ENCODE measurements at regions not wholly inside any gene's neighbourhood (a gene's known extent, or its start where the extent isn't known, plus 50 kb on each side); places are given as distances from the start of the nearest gene placed in this dataset.
"Not testable (repeated sequence)": the region's sequence is repeated elsewhere in the genome, so short reads cannot be mapped to it uniquely, and the experiment has no call there.

DNA sequence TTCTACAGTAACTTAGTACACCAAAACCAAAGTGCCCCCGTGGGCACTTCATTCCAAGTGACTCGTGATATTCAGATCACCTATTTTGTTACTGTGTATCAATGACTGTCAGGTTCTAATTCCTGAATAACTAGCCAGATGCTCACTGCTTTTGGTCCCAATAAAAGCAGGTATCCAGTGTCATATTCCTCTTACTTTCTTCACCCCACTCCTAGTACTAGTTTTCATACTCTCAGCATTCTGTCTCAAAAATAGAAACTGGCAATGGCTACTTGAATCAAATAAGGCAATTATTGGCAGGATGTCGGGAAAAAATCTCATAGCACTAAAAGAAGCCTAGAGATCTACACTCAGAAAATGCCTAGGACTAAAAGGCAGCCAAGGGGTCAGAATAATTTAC is 84.6 kb downstream of the ZNF467 start:
- Mint-ChIP-seq H3K4me1 (peaks cover 0 to 4% (median 4%) of the 10 kb centered on the region in 3 donors), H3K9me3 (peaks cover 0 to 7% (median 2%) of the 10 kb centered on the region in 5 donors), H3K27me3 (peaks cover 56 to 74% of the 10 kb centered on the region in 2 donors), H3K27ac (no peak overlapping the region), H3K36me3 (peaks cover 0 to 2% (median 0%) of the 10 kb centered on the region in 3 donors), H3K4me3 (no peak overlapping the region)
- CTCF ChIA-PET, result no interaction called here
- H3K27me3 ChIP-seq (ENCODE audit: insufficient read depth, low read length, poor library complexity, severe bottlenecking), result peaks cover 25% of the 10 kb centered on the region
- H3K36me3 ChIP-seq (ENCODE audit: insufficient read depth, low read length), result no peaks in the 10 kb centered on the region
- POLR2A ChIA-PET, result no interaction called here
- H3K4me3 ChIP-seq (ENCODE audit: low read length), result no peak overlapping the region
- no peak for DNase-seq
- no peaks in the 10 kb centered on the region for H3K4me1 ChIP-seq (ENCODE audit: insufficient read depth, low read length)
- H3K9me3 ChIP-seq (ENCODE audit: low read length), result no peaks in the 10 kb centered on the region
- no peak overlapping the region for H3K27ac ChIP-seq (ENCODE audit: low read depth, low read length)

- peaks cover 50 to 64% of the 10 kb centered on the region in 2 donors for H3K27me3 Mint-ChIP-seq
These were observed 85.6 kb downstream of the ZNF467 start for GRCh38 chr7:149687820-149688219.

GRCh38 chr7:149686449-149686848 is 86.9 kb downstream of the ZNF467 start:
- H3K36me3 Mint-ChIP-seq, result peaks cover 0 to 2% (median 0%) of the 10 kb centered on the region in 3 donors
- CTCF ChIA-PET, result interaction anchor here (1.4 kb wide), 1 partner anchor 62 kb away, joined by 3 read pairs; no protein-coding TSS in a partner anchor

More at GRCh38 chr7:149687820-149688219, 85.6 kb downstream of the ZNF467 start:
- H3K36me3 Mint-ChIP-seq; H3K4me3 Mint-ChIP-seq; H3K27ac ChIP-seq (ENCODE audit: low read depth, low read length); DNase-seq; CTCF ChIA-PET; H3K9me3 Mint-ChIP-seq; H3K9me3 ChIP-seq (ENCODE audit: low read length); H3K4me1 ChIP-seq (ENCODE audit: insufficient read depth, low read length); H3K36me3 ChIP-seq (ENCODE audit: insufficient read depth, low read length); H3K4me1 Mint-ChIP-seq; H3K4me3 ChIP-seq (ENCODE audit: low read length); POLR2A ChIA-PET; H3K27ac Mint-ChIP-seq: not testable (repeated sequence)
- H3K27me3 ChIP-seq (ENCODE audit: insufficient read depth, low read length, poor library complexity, severe bottlenecking), result peaks cover 24% of the 10 kb centered on the region

GRCh38 chr7:149686011-149686410 is 87.4 kb downstream of the ZNF467 start:
- no peaks in the 10 kb centered on the region for H3K36me3 ChIP-seq (ENCODE audit: insufficient read depth, low read length)
- ChIA-PET CTCF (interaction anchor here (1.4 kb wide), 1 partner anchor 61 kb away, joined by 3 read pairs; no protein-coding TSS in a partner anchor), POLR2A (no interaction called here)
- no peaks in the 10 kb centered on the region for H3K9me3 ChIP-seq (ENCODE audit: low read length)
- H3K4me3 ChIP-seq (ENCODE audit: low read length), result no peak overlapping the region
- Mint-ChIP-seq H3K4me1 (no peaks in the 10 kb centered on the region), H3K36me3 (peaks cover 0 to 2% (median 0%) of the 10 kb centered on the region in 3 donors), H3K27me3 (peaks cover 43 to 69% of the 10 kb centered on the region in 2 donors), H3K4me3 (no peak overlapping the region), H3K9me3 (peaks cover 0 to 7% (median 2%) of the 10 kb centered on the region in 5 donors), H3K27ac (no peak overlapping the region)
- no peaks in the 10 kb centered on the region for H3K4me1 ChIP-seq (ENCODE audit: insufficient read depth, low read length)
- H3K27ac ChIP-seq (ENCODE audit: low read depth, low read length), result no peak overlapping the region
- H3K27me3 ChIP-seq (ENCODE audit: insufficient read depth, low read length, poor library complexity, severe bottlenecking), result peaks cover 15% of the 10 kb centered on the region
- no peak for DNase-seq

More at GRCh38 chr7:149686449-149686848, 86.9 kb downstream of the ZNF467 start:
- no peaks in the 10 kb centered on the region for H3K36me3 ChIP-seq (ENCODE audit: insufficient read depth, low read length)
- H3K4me1 Mint-ChIP-seq, result no peaks in the 10 kb centered on the region
- H3K9me3 Mint-ChIP-seq, result peaks cover 0 to 7% (median 2%) of the 10 kb centered on the region in 5 donors
- no peaks in the 10 kb centered on the region for H3K9me3 ChIP-seq (ENCODE audit: low read length)
- peaks cover 18% of the 10 kb centered on the region for H3K27me3 ChIP-seq (ENCODE audit: insufficient read depth, low read length, poor library complexity, severe bottlenecking)
- H3K27ac ChIP-seq (ENCODE audit: low read depth, low read length), result no peak overlapping the region
- no peak for DNase-seq
- no peak overlapping the region for H3K4me3 ChIP-seq (ENCODE audit: low read length)
- no peak overlapping the region for H3K27ac Mint-ChIP-seq
- H3K27me3 Mint-ChIP-seq, result peaks cover 44 to 69% of the 10 kb centered on the region in 2 donors
- no peak overlapping the region for H3K4me3 Mint-ChIP-seq
- POLR2A ChIA-PET, result no interaction called here
- no peaks in the 10 kb centered on the region for H3K4me1 ChIP-seq (ENCODE audit: insufficient read depth, low read length)

GRCh38 chr7:149685455-149685854 is 87.9 kb downstream of the ZNF467 start:
- Mint-ChIP-seq H3K4me3 (no peak overlapping the region), H3K27me3 (peaks cover 42 to 69% of the 10 kb centered on the region in 2 donors)

DNA sequence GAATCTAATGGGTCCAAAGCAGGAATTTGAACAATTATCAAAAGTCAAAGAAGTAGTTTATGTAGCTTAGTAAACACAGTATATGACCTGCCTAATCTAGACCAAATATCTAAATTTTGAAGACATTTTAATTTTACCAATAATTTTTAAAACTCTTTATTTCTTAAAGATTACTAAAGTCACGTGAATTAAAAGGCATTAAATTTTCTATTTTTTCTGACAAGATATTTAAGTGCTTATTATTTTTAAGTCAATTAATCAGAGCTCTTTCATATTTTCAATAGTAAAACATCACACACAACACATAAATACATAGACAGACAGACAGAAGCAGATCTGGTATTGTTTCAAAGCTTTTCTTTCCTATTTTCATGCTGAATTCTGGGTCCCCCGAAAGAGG is 89.5 kb downstream of the ZNF467 start:
- ChIA-PET POLR2A (no interaction called here), CTCF (interaction anchor here (0.7 kb wide), 1 partner anchor 1801 kb away, joined by 4 read pairs; no protein-coding TSS in a partner anchor)
- peaks cover 36 to 66% of the 10 kb centered on the region in 2 donors for H3K27me3 Mint-ChIP-seq
- no peak for DNase-seq
- H3K4me3 Mint-ChIP-seq, result no peak overlapping the region
- no peak overlapping the region for H3K4me3 ChIP-seq (ENCODE audit: low read length)
- H3K27me3 ChIP-seq (ENCODE audit: insufficient read depth, low read length, poor library complexity, severe bottlenecking), result no peaks in the 10 kb centered on the region
- H3K27ac Mint-ChIP-seq, result peak overlapping the region in 1 of 8 donors; percentile 6
- no peak overlapping the region for H3K27ac ChIP-seq (ENCODE audit: low read depth, low read length)
- no peaks in the 10 kb centered on the region for H3K4me1 ChIP-seq (ENCODE audit: insufficient read depth, low read length)
- H3K36me3 Mint-ChIP-seq, result peaks cover 0 to 3% (median 0%) of the 10 kb centered on the region in 3 donors
- no peaks in the 10 kb centered on the region for H3K9me3 ChIP-seq (ENCODE audit: low read length)
- H3K4me1 Mint-ChIP-seq, result no peaks in the 10 kb centered on the region
- H3K36me3 ChIP-seq (ENCODE audit: insufficient read depth, low read length), result no peaks in the 10 kb centered on the region
- H3K9me3 Mint-ChIP-seq, result peaks cover 0 to 12% (median 5%) of the 10 kb centered on the region in 5 donors

More at GRCh38 chr7:149685455-149685854, 87.9 kb downstream of the ZNF467 start:
- Mint-ChIP-seq H3K36me3 (peaks cover 0 to 3% (median 0%) of the 10 kb centered on the region in 3 donors), H3K27ac (no peak overlapping the region), H3K4me1 (no peaks in the 10 kb centered on the region), H3K9me3 (peaks cover 0 to 12% (median 5%) of the 10 kb centered on the region in 5 donors)
- Histone ChIP-seq H3K36me3 (ENCODE audit: insufficient read depth, low read length) (no peaks in the 10 kb centered on the region), H3K4me1 (ENCODE audit: insufficient read depth, low read length) (no peaks in the 10 kb centered on the region), H3K4me3 (ENCODE audit: low read length) (no peak overlapping the region), H3K27me3 (ENCODE audit: insufficient read depth, low read length, poor library complexity, severe bottlenecking) (peaks cover 10% of the 10 kb centered on the region), H3K27ac (ENCODE audit: low read depth, low read length) (no peak overlapping the region), H3K9me3 (ENCODE audit: low read length) (no peaks in the 10 kb centered on the region)
- ChIA-PET CTCF (interaction anchor here (1.4 kb wide), 1 partner anchor 61 kb away, joined by 3 read pairs; no protein-coding TSS in a partner anchor), POLR2A (no interaction called here)
- no peak for DNase-seq

DNA sequence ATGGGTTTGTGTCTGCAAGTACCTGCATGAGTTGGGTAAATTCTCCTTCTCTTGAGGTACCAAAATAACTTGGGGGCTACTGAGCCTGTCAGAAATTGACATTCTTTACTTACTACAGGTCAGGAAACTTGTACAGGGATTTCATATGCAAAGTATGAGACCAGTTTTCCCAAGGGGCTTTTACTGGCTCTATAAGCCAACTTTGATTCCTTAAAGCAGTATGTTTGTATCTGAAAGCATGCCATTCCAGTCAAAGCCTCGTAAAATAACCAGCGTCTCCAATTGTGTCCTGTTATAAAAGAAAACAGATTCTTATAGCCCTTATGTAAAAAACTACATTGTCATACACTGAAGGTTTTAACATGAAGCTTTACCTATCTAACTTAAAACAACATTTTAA is 90.2 kb downstream of the ZNF467 start:
- Histone ChIP-seq H3K27ac (ENCODE audit: low read depth, low read length) (no peak overlapping the region), H3K4me3 (ENCODE audit: low read length) (no peak overlapping the region), H3K36me3 (ENCODE audit: insufficient read depth, low read length) (no peaks in the 10 kb centered on the region), H3K4me1 (ENCODE audit: insufficient read depth, low read length) (no peaks in the 10 kb centered on the region), H3K27me3 (ENCODE audit: insufficient read depth, low read length, poor library complexity, severe bottlenecking) (no peaks in the 10 kb centered on the region), H3K9me3 (ENCODE audit: low read length) (no peaks in the 10 kb centered on the region)
- no peak overlapping the region for H3K4me3 Mint-ChIP-seq
- peaks cover 0 to 6% (median 5%) of the 10 kb centered on the region in 5 donors for H3K9me3 Mint-ChIP-seq
- CTCF ChIA-PET, result no interaction called here
- no peak overlapping the region for H3K27ac Mint-ChIP-seq
- H3K4me1 Mint-ChIP-seq, result no peaks in the 10 kb centered on the region
- peaks cover 0 to 3% (median 0%) of the 10 kb centered on the region in 3 donors for H3K36me3 Mint-ChIP-seq
- POLR2A ChIA-PET, result no interaction called here
- no peak for DNase-seq
- H3K27me3 Mint-ChIP-seq, result peaks cover 31 to 65% of the 10 kb centered on the region in 2 donors

GRCh38 chr7:149682038-149682437 is 91.3 kb downstream of the ZNF467 start:
- Mint-ChIP-seq H3K4me3 (no peak overlapping the region), H3K27me3 (peaks cover 29 to 65% of the 10 kb centered on the region in 2 donors), H3K4me1 (no peaks in the 10 kb centered on the region), H3K36me3 (peaks cover 0 to 3% (median 0%) of the 10 kb centered on the region in 3 donors), H3K9me3 (peaks cover 0 to 8% (median 5%) of the 10 kb centered on the region in 5 donors), H3K27ac (no peak overlapping the region)
- no peaks in the 10 kb centered on the region for H3K36me3 ChIP-seq (ENCODE audit: insufficient read depth, low read length)
- H3K27me3 ChIP-seq (ENCODE audit: insufficient read depth, low read length, poor library complexity, severe bottlenecking), result no peaks in the 10 kb centered on the region
- ChIA-PET POLR2A (no interaction called here), CTCF (no interaction called here)
- no peaks in the 10 kb centered on the region for H3K4me1 ChIP-seq (ENCODE audit: insufficient read depth, low read length)
- no peak for DNase-seq
- H3K4me3 ChIP-seq (ENCODE audit: low read length), result no peak overlapping the region
- no peak overlapping the region for H3K27ac ChIP-seq (ENCODE audit: low read depth, low read length)
- H3K9me3 ChIP-seq (ENCODE audit: low read length), result no peaks in the 10 kb centered on the region
